Parathyroid adenoma (tissue), 2 donors: ENCODE measurements at regions not wholly inside any gene's neighbourhood (a gene's known extent, or its start where the extent isn't known, plus 50 kb on each side); places are given as distances from the start of the nearest gene placed in this dataset.

ENCODE experiments used
- H2AFZ ChIP-seq: fragments of 300-600 bp; sonication (generic); one replicate; pipeline ENCODE4 v1.7.0; 2017; ENCODE audit warnings: antibody characterized with exemption, mild to moderate bottlenecking
- H3K27ac ChIP-seq: fragments of 300-600 bp; sonication (generic); one replicate; pipeline ENCODE4 v1.7.0; 2017
- H3K27me3 ChIP-seq: fragments of 300-600 bp; sonication (generic); one replicate; pipeline ENCODE4 v1.7.0; 2017; ENCODE audit warnings: low read length; ENCODE audit not compliant: control insufficient read depth, insufficient read depth
- H3K36me3 ChIP-seq: fragments of 300-600 bp; sonication (generic); one replicate; pipeline ENCODE4 v1.7.0; 2017; ENCODE audit warnings: low read length; ENCODE audit not compliant: control insufficient read depth, insufficient read depth
- H3K4me1 ChIP-seq: fragments of 300-600 bp; sonication (generic); one replicate; pipeline ENCODE4 v1.7.0; 2017; ENCODE audit warnings: control low read depth
- H3K4me2 ChIP-seq: fragments of 300-600 bp; sonication (generic); one replicate; pipeline ENCODE4 v1.7.0; 2017; ENCODE audit warnings: low read length
- H3K4me3 ChIP-seq: fragments of 300-600 bp; sonication (generic); one replicate; pipeline ENCODE4 v1.7.0; 2017; ENCODE audit warnings: low read depth, low read length
- H3K79me2 ChIP-seq: fragments of 300-600 bp; sonication (generic); one replicate; pipeline ENCODE4 v1.7.0; 2017; ENCODE audit warnings: control low read depth
- H3K9ac ChIP-seq: fragments of 300-600 bp; sonication (generic); one replicate; pipeline ENCODE4 v1.7.0; 2017; ENCODE audit warnings: mild to moderate bottlenecking
- H3K9me3 ChIP-seq: fragments of 300-600 bp; sonication (generic); one replicate; pipeline ENCODE4 v1.7.0; 2017; ENCODE audit warnings: low read length; ENCODE audit not compliant: control insufficient read depth
- TF ChIP-seq, protein P1 (sequence below): fragments of 300-600 bp; sonication (generic); IDR thresholded peaks from one replicate; pipeline ENCODE4 v1.7.0; 2017; ENCODE audit warnings: antibody characterized with exemption, mild to moderate bottlenecking
- donor health status: primary hyperparathyroidism.

DNA sequence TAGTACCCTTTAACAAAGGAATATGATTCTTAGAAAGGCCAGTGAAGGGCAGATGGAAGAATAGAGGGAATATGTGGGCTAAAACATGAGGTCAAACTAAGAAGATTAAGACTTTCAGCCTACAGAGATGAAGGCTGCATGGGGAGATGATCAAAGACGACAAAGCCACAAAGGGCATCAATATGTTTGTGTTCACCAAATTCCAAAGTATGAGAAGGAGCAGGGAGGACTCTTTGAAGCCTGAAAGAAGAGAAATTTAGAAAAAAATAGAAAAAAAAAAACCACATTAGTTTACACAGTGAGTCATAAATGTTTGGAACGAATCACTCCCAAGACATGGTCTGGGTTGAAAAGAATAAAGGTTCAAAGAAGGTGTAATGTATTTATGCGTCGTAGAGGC, 131.8 kb downstream of the NEDD1 start:
- H3K9me3 ChIP-seq = no peaks in the 10 kb centered on the region
- no peaks in the 10 kb centered on the region for H3K36me3 ChIP-seq
- no peaks in the 10 kb centered on the region for H3K27me3 ChIP-seq
- TF ChIP-seq, protein P1, sequence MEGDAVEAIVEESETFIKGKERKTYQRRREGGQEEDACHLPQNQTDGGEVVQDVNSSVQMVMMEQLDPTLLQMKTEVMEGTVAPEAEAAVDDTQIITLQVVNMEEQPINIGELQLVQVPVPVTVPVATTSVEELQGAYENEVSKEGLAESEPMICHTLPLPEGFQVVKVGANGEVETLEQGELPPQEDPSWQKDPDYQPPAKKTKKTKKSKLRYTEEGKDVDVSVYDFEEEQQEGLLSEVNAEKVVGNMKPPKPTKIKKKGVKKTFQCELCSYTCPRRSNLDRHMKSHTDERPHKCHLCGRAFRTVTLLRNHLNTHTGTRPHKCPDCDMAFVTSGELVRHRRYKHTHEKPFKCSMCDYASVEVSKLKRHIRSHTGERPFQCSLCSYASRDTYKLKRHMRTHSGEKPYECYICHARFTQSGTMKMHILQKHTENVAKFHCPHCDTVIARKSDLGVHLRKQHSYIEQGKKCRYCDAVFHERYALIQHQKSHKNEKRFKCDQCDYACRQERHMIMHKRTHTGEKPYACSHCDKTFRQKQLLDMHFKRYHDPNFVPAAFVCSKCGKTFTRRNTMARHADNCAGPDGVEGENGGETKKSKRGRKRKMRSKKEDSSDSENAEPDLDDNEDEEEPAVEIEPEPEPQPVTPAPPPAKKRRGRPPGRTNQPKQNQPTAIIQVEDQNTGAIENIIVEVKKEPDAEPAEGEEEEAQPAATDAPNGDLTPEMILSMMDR = no peak
- no peak overlapping the region for H3K9ac ChIP-seq
- no peak overlapping the region for H3K4me2 ChIP-seq
- H3K27ac ChIP-seq = no peak overlapping the region
- H3K4me3 ChIP-seq = no peak overlapping the region
- H2AFZ ChIP-seq = no peak overlapping the region
- no peaks in the 10 kb centered on the region for H3K4me1 ChIP-seq
- H3K79me2 ChIP-seq = no peaks in the 10 kb centered on the region

DNA sequence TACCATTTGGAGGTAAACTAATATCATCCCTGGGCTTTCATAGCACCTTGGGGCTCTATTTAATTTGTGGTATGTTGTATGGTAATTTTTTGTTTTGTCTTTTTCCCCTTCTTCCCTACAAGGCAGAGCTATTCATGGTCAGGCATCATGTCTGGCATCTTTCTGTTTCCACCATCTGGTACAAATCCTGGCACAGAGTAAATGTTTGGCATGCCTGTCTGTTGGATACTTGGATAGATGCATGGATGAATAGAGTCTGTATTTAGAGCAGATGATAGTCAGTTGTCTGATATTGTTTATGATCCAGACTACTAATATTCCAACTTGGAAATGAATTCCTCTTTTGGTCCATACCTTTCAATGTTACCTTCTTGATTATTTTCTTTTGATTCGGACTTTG, 139.8 kb downstream of the NEDD1 start:
- Histone ChIP-seq H3K27ac (no peak overlapping the region), H3K9me3 (no peaks in the 10 kb centered on the region), H3K4me2 (no peak overlapping the region), H3K27me3 (no peaks in the 10 kb centered on the region), H3K9ac (no peak overlapping the region), H3K79me2 (no peaks in the 10 kb centered on the region), H3K36me3 (no peaks in the 10 kb centered on the region), H3K4me1 (no peaks in the 10 kb centered on the region), H2AFZ (no peak overlapping the region), H3K4me3 (no peak overlapping the region)
- TF ChIP-seq, protein P1 = no peak

- Histone ChIP-seq H3K27me3 (no peaks in the 10 kb centered on the region), H3K4me3 (no peak overlapping the region), H3K4me1 (no peaks in the 10 kb centered on the region), H3K36me3 (no peaks in the 10 kb centered on the region), H3K9ac (no peak overlapping the region), H3K4me2 (no peak overlapping the region), H3K9me3 (no peaks in the 10 kb centered on the region), H3K27ac (no peak overlapping the region), H3K79me2 (no peaks in the 10 kb centered on the region), H2AFZ (no peak overlapping the region)
- TF ChIP-seq, protein P1 = no peak
Observed at GRCh38 chr12:97047361-97047760, 140.3 kb downstream of the NEDD1 start.

DNA sequence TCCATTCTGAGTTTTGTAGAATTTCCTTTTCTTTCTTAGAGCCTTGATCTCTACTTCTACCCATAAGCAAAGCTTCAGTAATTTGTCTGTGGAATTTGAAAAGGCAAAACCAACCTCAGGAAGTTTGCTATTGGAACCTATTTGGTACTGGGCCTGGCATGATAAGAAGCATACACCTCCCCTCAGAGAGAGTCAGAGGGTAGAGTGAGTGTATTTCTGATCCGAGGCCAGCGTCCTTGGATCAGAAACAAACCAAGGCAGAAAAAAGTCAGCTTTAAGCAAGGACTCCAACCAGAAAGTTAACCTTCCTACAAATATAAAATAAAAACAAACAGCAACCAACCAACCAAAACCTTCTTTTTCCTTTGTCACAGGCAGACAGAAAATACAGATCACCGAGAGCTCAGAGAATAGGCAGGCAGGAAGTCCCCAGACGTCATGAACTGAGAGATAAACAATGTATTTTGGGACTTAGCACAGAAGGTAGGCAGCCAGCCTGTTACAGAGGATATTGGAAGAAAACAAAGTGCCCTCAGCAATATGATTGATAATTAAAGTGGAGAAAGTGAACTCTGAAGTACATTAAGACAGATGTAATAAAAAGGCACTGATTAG, 141.5 kb downstream of the NEDD1 start:
- no peaks in the 10 kb centered on the region for H3K36me3 ChIP-seq
- H3K27ac ChIP-seq = no peak overlapping the region
- peak overlapping the region; percentile 3 for H2AFZ ChIP-seq
- no peak overlapping the region for H3K9ac ChIP-seq
- TF ChIP-seq, protein P1 = no peak
- H3K79me2 ChIP-seq = no peaks in the 10 kb centered on the region
- no peaks in the 10 kb centered on the region for H3K4me1 ChIP-seq
- H3K4me3 ChIP-seq = no peak overlapping the region
- no peaks in the 10 kb centered on the region for H3K9me3 ChIP-seq
- H3K4me2 ChIP-seq = no peak overlapping the region
- H3K27me3 ChIP-seq = no peaks in the 10 kb centered on the region

GRCh38 chr12:97050509-97050908, 143.5 kb downstream of the NEDD1 start:
- Histone ChIP-seq H3K27me3 (no peaks in the 10 kb centered on the region), H3K9ac (no peak overlapping the region), H3K4me2 (no peak overlapping the region), H2AFZ (no peak overlapping the region), H3K79me2 (no peaks in the 10 kb centered on the region), H3K9me3 (no peaks in the 10 kb centered on the region), H3K27ac (no peak overlapping the region), H3K4me3 (no peak overlapping the region), H3K4me1 (no peaks in the 10 kb centered on the region), H3K36me3 (no peaks in the 10 kb centered on the region)
- TF ChIP-seq, protein P1 = no peak
